Esophagus muscularis mucosa (tissue), 4 donors: ENCODE measurements at regions not wholly inside any gene's neighbourhood (a gene's known extent, or its start where the extent isn't known, plus 50 kb on each side); places are given as distances from the start of the nearest gene placed in this dataset.

Experiments used
- DNase-seq: peaks from one replicate; pipeline ENCODE4 v3.0.0-alpha.2; 2017; ENCODE audit errors: extremely low spot score
- H3K27ac ChIP-seq, 4 donors: fragments of 200-600 bp; sonication (generic); replicated peaks in 1 of 4; 1 replicate in 3 of 4; 2 replicates in 1 of 4; pipeline ENCODE4 v1.5.1; 2016 to 2019; ENCODE audit warnings: mild to moderate bottlenecking in 1 of 4
- H3K27me3 ChIP-seq, 4 donors: fragments of 200-600 bp; sonication (generic); one replicate each; pipeline versions ENCODE4 v1.5.1 to v1.6.0; 2016 to 2019
- H3K36me3 ChIP-seq, 4 donors: fragments of 200-600 bp; sonication (generic); one replicate each; pipeline ENCODE4 v1.5.1; 2016 to 2019
- H3K4me1 ChIP-seq, 4 donors: fragments of 200-600 bp; sonication (generic); one replicate each; pipeline ENCODE4 v1.5.1; 2016 to 2019
- H3K4me3 ChIP-seq, 4 donors: fragments of 200-600 bp; sonication (generic); 1 replicate in 2 of 4; 2 replicates in 2 of 4; pipeline ENCODE4 v1.5.1; 2016 to 2019; ENCODE audit warnings: mild to moderate bottlenecking in 4 of 4, moderate library complexity in 1 of 4
- H3K9me3 ChIP-seq, 4 donors: fragments of 200-600 bp; sonication (generic); 1 replicate in 3 of 4; 2 replicates in 1 of 4; pipeline ENCODE4 v1.5.1; 2016 to 2019
- CTCF ChIP-seq, 3 experiments: fragments of 200-600 bp in 2 of 3; fragments of 450-650 bp in 1 of 3; sonication (generic) in 2 of 3; IDR thresholded peaks; one replicate each; pipeline ENCODE4 v1.5.1; 2017 to 2019; ENCODE audit warnings: antibody characterized with exemption in 3 of 3, mild to moderate bottlenecking in 2 of 3, moderate library complexity in 1 of 3
- EP300 ChIP-seq: sonication (generic); formaldehyde crosslinking; IDR thresholded peaks from one replicate; pipeline ENCODE4 v1.6.1; 2017; ENCODE audit warnings: antibody characterized with exemption
- POLR2A ChIP-seq: fragments of 450-650 bp; IDR thresholded peaks from one replicate; pipeline ENCODE4 v1.6.1; 2017; ENCODE audit warnings: antibody characterized with exemption, moderate library complexity, mild to moderate bottlenecking, low read depth
- POLR2AphosphoS5 ChIP-seq, 2 donors: sonication (generic); formaldehyde crosslinking; IDR thresholded peaks; one replicate each; pipeline ENCODE4 v1.6.1; 2017; ENCODE audit warnings: antibody characterized with exemption in 2 of 2
- WGBS: methylation state at CpG from one replicate; pipeline ENCODE4 v1.1.5; 2018; 5-methylcytosine and 5-hydroxymethylcytosine counted together
- intact Hi-C: fragments of 100-400 bp; cut with DNase I; formaldehyde crosslinking; loops from one replicate; pipeline ENCODE4 v1.15.1; 2023

GRCh38 chr7:88363249-88363648 lies 56.6 kb upstream of the STEAP4 start:
- H3K4me3 ChIP-seq, result no peak overlapping the region
- 90% methylated on average over 7 of the region's 7 CpGs for WGBS
- H3K27ac ChIP-seq, result no peak overlapping the region
- H3K36me3 ChIP-seq, result no peaks in the 10 kb centered on the region
- intact Hi-C loops, result no loop called here
- DNase-seq, result no peak
- no peaks in the 10 kb centered on the region for H3K4me1 ChIP-seq
- TF ChIP-seq POLR2A (no peak), POLR2AphosphoS5 (IDR thresholded peaks at IDR 0.05) (no peak), CTCF (IDR thresholded peaks at IDR 0.05) (no peak), EP300 (no peak)
- no peaks in the 10 kb centered on the region for H3K9me3 ChIP-seq
- H3K27me3 ChIP-seq, result no peaks in the 10 kb centered on the region

- H3K27ac ChIP-seq, result no peak overlapping the region
- DNase-seq, result no peak
- WGBS, result 75% methylated on average over 5 of the region's 5 CpGs
- H3K4me3 ChIP-seq, result no peak overlapping the region
- H3K27me3 ChIP-seq, result no peaks in the 10 kb centered on the region
- intact Hi-C loops, result no loop called here
- H3K36me3 ChIP-seq, result no peaks in the 10 kb centered on the region
- no peaks in the 10 kb centered on the region for H3K9me3 ChIP-seq
- H3K4me1 ChIP-seq, result no peaks in the 10 kb centered on the region
- no peak for TF ChIP-seq POLR2A
- no peak for TF ChIP-seq CTCF (IDR thresholded peaks at IDR 0.05)
- no peak for TF ChIP-seq EP300
- TF ChIP-seq POLR2AphosphoS5 (IDR thresholded peaks at IDR 0.05), result no peak
These were observed 54.7 kb upstream of the STEAP4 start for GRCh38 chr7:88361357-88361756.

- no peak for TF ChIP-seq POLR2AphosphoS5 (IDR thresholded peaks at IDR 0.05)
- no peak for TF ChIP-seq POLR2A
- TF ChIP-seq EP300, result no peak
- no peak for TF ChIP-seq CTCF (IDR thresholded peaks at IDR 0.05)
- H3K27ac ChIP-seq, result no peak overlapping the region
- no peaks in the 10 kb centered on the region for H3K27me3 ChIP-seq
- intact Hi-C loops, result loop anchor here (5.0 kb wide), 1 partner anchor 117 kb away; no protein-coding TSS in a partner anchor
- no peaks in the 10 kb centered on the region for H3K4me1 ChIP-seq
- no peaks in the 10 kb centered on the region for H3K9me3 ChIP-seq
- WGBS, result 100% methylated on average over 2 of the region's 2 CpGs
- no peaks in the 10 kb centered on the region for H3K36me3 ChIP-seq
- DNase-seq, result no peak
- H3K4me3 ChIP-seq, result no peak overlapping the region
These were observed 52.2 kb upstream of the STEAP4 start for GRCh38 chr7:88358881-88359280.

GRCh38 chr7:88358526-88358838 lies 51.8 kb upstream of the STEAP4 start:
- H3K9me3 ChIP-seq, result no peaks in the 10 kb centered on the region
- no peaks in the 10 kb centered on the region for H3K36me3 ChIP-seq
- WGBS, result 95% methylated on average over 2 of the region's 2 CpGs
- DNase-seq, result no peak
- H3K27me3 ChIP-seq, result no peaks in the 10 kb centered on the region
- H3K4me3 ChIP-seq, result no peak overlapping the region
- intact Hi-C loops, result loop anchor here (5.0 kb wide), 1 partner anchor 116 kb away; no protein-coding TSS in a partner anchor
- no peak overlapping the region for H3K27ac ChIP-seq
- no peak for TF ChIP-seq CTCF (IDR thresholded peaks at IDR 0.05)
- no peak for TF ChIP-seq POLR2A
- no peak for TF ChIP-seq POLR2AphosphoS5 (IDR thresholded peaks at IDR 0.05)
- no peak for TF ChIP-seq EP300
- no peaks in the 10 kb centered on the region for H3K4me1 ChIP-seq

- intact Hi-C loops, result loop anchor here (5.0 kb wide), 1 partner anchor 116 kb away; no protein-coding TSS in a partner anchor
- Histone ChIP-seq H3K4me3 (no peak overlapping the region), H3K4me1 (no peaks in the 10 kb centered on the region), H3K27me3 (no peaks in the 10 kb centered on the region), H3K9me3 (no peaks in the 10 kb centered on the region), H3K36me3 (no peaks in the 10 kb centered on the region), H3K27ac (no peak overlapping the region)
- 57% methylated on average over 4 of the region's 4 CpGs for WGBS
- TF ChIP-seq EP300 (no peak), POLR2A (no peak), POLR2AphosphoS5 (IDR thresholded peaks at IDR 0.05) (no peak), CTCF (IDR thresholded peaks at IDR 0.05) (peak in 2 of 3 experiments; percentile 14 to 22)
- no peak for DNase-seq
These were observed 51.3 kb upstream of the STEAP4 start for GRCh38 chr7:88357781-88358525.
